ENCODE measurements at regions not wholly inside any gene's neighbourhood (a gene's known extent, or its start where the extent isn't known, plus 50 kb on each side); places are given as distances from the start of the nearest gene placed in this dataset.

DNA sequence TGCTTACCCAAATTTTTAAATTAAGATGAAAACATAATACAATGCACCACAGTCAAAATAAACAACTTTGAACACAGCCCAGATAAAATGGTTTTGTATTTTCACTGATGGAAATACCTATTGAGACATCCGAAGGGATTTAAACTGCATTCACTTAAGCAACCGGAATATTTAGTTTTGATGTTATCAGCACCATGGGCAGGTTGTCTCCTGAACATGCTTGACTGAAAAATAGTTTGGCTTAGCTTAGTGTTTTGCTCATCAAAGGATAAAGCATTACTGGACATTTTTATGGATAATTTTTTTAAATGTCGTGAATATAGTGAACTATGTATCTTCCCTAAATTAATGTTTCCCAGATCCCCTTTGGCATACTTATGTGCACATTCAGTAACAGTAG, 177.5 kb downstream of the GJA1 start:
- TF ChIP-seq, protein P1, sequence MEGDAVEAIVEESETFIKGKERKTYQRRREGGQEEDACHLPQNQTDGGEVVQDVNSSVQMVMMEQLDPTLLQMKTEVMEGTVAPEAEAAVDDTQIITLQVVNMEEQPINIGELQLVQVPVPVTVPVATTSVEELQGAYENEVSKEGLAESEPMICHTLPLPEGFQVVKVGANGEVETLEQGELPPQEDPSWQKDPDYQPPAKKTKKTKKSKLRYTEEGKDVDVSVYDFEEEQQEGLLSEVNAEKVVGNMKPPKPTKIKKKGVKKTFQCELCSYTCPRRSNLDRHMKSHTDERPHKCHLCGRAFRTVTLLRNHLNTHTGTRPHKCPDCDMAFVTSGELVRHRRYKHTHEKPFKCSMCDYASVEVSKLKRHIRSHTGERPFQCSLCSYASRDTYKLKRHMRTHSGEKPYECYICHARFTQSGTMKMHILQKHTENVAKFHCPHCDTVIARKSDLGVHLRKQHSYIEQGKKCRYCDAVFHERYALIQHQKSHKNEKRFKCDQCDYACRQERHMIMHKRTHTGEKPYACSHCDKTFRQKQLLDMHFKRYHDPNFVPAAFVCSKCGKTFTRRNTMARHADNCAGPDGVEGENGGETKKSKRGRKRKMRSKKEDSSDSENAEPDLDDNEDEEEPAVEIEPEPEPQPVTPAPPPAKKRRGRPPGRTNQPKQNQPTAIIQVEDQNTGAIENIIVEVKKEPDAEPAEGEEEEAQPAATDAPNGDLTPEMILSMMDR (IDR thresholded peaks at IDR 0.05), result no peak
- TF ChIP-seq POLR2A (IDR thresholded peaks at IDR 0.05; ENCODE audit: low read depth), result no peak
